GM18505 (cell line): ENCODE measurements at regions not wholly inside any gene's neighbourhood (a gene's known extent, or its start where the extent isn't known, plus 50 kb on each side); places are given as distances from the start of the nearest gene placed in this dataset.

Experiments used
- ATAC-seq: cut with Tn5 transposase; IDR thresholded peaks from one replicate; pipeline ENCODE4 v1.9.1; 2021; ENCODE audit not compliant: unreplicated experiment
- POLR2A ChIP-seq: IDR thresholded peaks from 4 replicates; pipeline ENCODE4 v1.6.1; 2011; ENCODE audit warnings: borderline replicate concordance; ENCODE audit not compliant: insufficient read depth, insufficient read length; ENCODE audit errors: extremely low read depth

- ATAC-seq: no peak
- TF ChIP-seq POLR2A: no peak
Observed at GRCh38 chr4:128596115-128596514, 213.4 kb upstream of the JADE1 start.

- no peak for ATAC-seq
- TF ChIP-seq POLR2A: no peak
Observed at GRCh38 chr4:128591482-128591881, 218.0 kb upstream of the JADE1 start.

- no peak for ATAC-seq
- TF ChIP-seq POLR2A: no peak
Observed at GRCh38 chr4:128590773-128591172, 218.7 kb upstream of the JADE1 start.

GRCh38 chr4:128590034-128590740 lies 219.3 kb upstream of the JADE1 start:
- TF ChIP-seq POLR2A: no peak
- ATAC-seq: no peak

GRCh38 chr4:128589384-128589965 lies 220.0 kb upstream of the JADE1 start:
- no peak for ATAC-seq
- no peak for TF ChIP-seq POLR2A

- no peak for ATAC-seq
- no peak for TF ChIP-seq POLR2A
Observed at GRCh38 chr4:128587382-128587781, 222.1 kb upstream of the JADE1 start.

- no peak for TF ChIP-seq POLR2A
- no peak for ATAC-seq
Observed at GRCh38 chr4:128583753-128584712, 225.5 kb upstream of the JADE1 start.

GRCh38 chr4:128582427-128582870 lies 227.1 kb upstream of the JADE1 start:
- no peak for ATAC-seq
- no peak for TF ChIP-seq POLR2A

GRCh38 chr4:128579154-128579853 lies 230.2 kb upstream of the JADE1 start:
- no peak for TF ChIP-seq POLR2A
- no peak for ATAC-seq

GRCh38 chr4:128574706-128575105 lies 234.8 kb upstream of the JADE1 start:
- TF ChIP-seq POLR2A: no peak
- peak; percentile 78 for ATAC-seq

GRCh38 chr4:128573781-128574508 lies 235.6 kb upstream of the JADE1 start:
- ATAC-seq: no peak
- TF ChIP-seq POLR2A: no peak

- no peak for TF ChIP-seq POLR2A
- ATAC-seq: no peak
Observed at GRCh38 chr4:128572778-128573241, 236.7 kb upstream of the JADE1 start.
